ENCODE measurements at regions not wholly inside any gene's neighbourhood (a gene's known extent, or its start where the extent isn't known, plus 50 kb on each side); places are given as distances from the start of the nearest gene placed in this dataset.

GRCh38 chr20:7305976-7306375 is 538.5 kb downstream of the BMP2 start:
- TF ChIP-seq CTCF (IDR thresholded peaks at IDR 0.05; ENCODE audit: control insufficient read depth, insufficient read depth, low read depth, low read length, missing control alignments), result no peak
- no peak for DNase-seq (ENCODE audit: low read depth)
- no peak overlapping the region for H3K4me3 ChIP-seq (ENCODE audit: control insufficient read depth, low read depth, low read length)

GRCh38 chr20:7308163-7308562 is 540.7 kb downstream of the BMP2 start:
- DNase-seq (ENCODE audit: low read depth), result no peak
- H3K4me3 ChIP-seq (ENCODE audit: control insufficient read depth, low read depth, low read length), result no peak overlapping the region
- TF ChIP-seq CTCF (IDR thresholded peaks at IDR 0.05; ENCODE audit: control insufficient read depth, insufficient read depth, low read depth, low read length, missing control alignments), result no peak

GRCh38 chr20:7313047-7313446 is 545.6 kb downstream of the BMP2 start:
- no peak for DNase-seq (ENCODE audit: low read depth)
- H3K4me3 ChIP-seq (ENCODE audit: control insufficient read depth, low read depth, low read length), result no peak overlapping the region
- TF ChIP-seq CTCF (IDR thresholded peaks at IDR 0.05; ENCODE audit: control insufficient read depth, insufficient read depth, low read depth, low read length, missing control alignments), result no peak

GRCh38 chr20:7323957-7324356 is 556.5 kb downstream of the BMP2 start:
- no peak for TF ChIP-seq CTCF (IDR thresholded peaks at IDR 0.05; ENCODE audit: control insufficient read depth, insufficient read depth, low read depth, low read length, missing control alignments)
- H3K4me3 ChIP-seq (ENCODE audit: control insufficient read depth, low read depth, low read length), result no peak overlapping the region
- no peak for DNase-seq (ENCODE audit: low read depth)

GRCh38 chr20:7327810-7328209 is 560.3 kb downstream of the BMP2 start:
- no peak for TF ChIP-seq CTCF (IDR thresholded peaks at IDR 0.05; ENCODE audit: control insufficient read depth, insufficient read depth, low read depth, low read length, missing control alignments)
- H3K4me3 ChIP-seq (ENCODE audit: control insufficient read depth, low read depth, low read length), result no peak overlapping the region
- no peak for DNase-seq (ENCODE audit: low read depth)

GRCh38 chr20:7330850-7331249 is 563.4 kb downstream of the BMP2 start:
- H3K4me3 ChIP-seq (ENCODE audit: control insufficient read depth, low read depth, low read length), result no peak overlapping the region
- no peak for DNase-seq (ENCODE audit: low read depth)
- no peak for TF ChIP-seq CTCF (IDR thresholded peaks at IDR 0.05; ENCODE audit: control insufficient read depth, insufficient read depth, low read depth, low read length, missing control alignments)

- H3K4me3 ChIP-seq (ENCODE audit: control insufficient read depth, low read depth, low read length), result no peak overlapping the region
- DNase-seq (ENCODE audit: low read depth), result no peak
- no peak for TF ChIP-seq CTCF (IDR thresholded peaks at IDR 0.05; ENCODE audit: control insufficient read depth, insufficient read depth, low read depth, low read length, missing control alignments)
These were observed 564.7 kb downstream of the BMP2 start for GRCh38 chr20:7332169-7332568.

Measured in AG09309 (cell line).